ENCODE measurements at regions not wholly inside any gene's neighbourhood (a gene's known extent, or its start where the extent isn't known, plus 50 kb on each side); places are given as distances from the start of the nearest gene placed in this dataset.

- Histone ChIP-seq H3K36me3 (ENCODE audit: insufficient read depth, low read length, poor library complexity, severe bottlenecking) (no peaks in the 10 kb centered on the region), H3K4me1 (ENCODE audit: insufficient read depth, low read length, poor library complexity, severe bottlenecking) (peaks cover 6% of the 10 kb centered on the region), H3K9me3 (ENCODE audit: low read depth, low read length, poor library complexity, severe bottlenecking) (peaks cover 6% of the 10 kb centered on the region), H3K27me3 (replicated peaks; ENCODE audit: insufficient read depth, low read depth, low read length, poor library complexity) (no peaks in the 10 kb centered on the region), H3K27ac (ENCODE audit: low read depth, low read length, poor library complexity, severe bottlenecking) (no peak overlapping the region), H3K4me3 (ENCODE audit: low read depth, low read length, poor library complexity, severe bottlenecking) (no peak overlapping the region)
- TF ChIP-seq EZH2 (IDR thresholded peaks at IDR 0.05; ENCODE audit: borderline replicate concordance, low read depth, low read length, poor library complexity, severe bottlenecking) = no peak
- TF ChIP-seq, protein P1, sequence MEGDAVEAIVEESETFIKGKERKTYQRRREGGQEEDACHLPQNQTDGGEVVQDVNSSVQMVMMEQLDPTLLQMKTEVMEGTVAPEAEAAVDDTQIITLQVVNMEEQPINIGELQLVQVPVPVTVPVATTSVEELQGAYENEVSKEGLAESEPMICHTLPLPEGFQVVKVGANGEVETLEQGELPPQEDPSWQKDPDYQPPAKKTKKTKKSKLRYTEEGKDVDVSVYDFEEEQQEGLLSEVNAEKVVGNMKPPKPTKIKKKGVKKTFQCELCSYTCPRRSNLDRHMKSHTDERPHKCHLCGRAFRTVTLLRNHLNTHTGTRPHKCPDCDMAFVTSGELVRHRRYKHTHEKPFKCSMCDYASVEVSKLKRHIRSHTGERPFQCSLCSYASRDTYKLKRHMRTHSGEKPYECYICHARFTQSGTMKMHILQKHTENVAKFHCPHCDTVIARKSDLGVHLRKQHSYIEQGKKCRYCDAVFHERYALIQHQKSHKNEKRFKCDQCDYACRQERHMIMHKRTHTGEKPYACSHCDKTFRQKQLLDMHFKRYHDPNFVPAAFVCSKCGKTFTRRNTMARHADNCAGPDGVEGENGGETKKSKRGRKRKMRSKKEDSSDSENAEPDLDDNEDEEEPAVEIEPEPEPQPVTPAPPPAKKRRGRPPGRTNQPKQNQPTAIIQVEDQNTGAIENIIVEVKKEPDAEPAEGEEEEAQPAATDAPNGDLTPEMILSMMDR (conservative IDR thresholded peaks at IDR 0.05; ENCODE audit: low read depth, low read length) = no peak
- POLR2A ChIA-PET (ENCODE audit: low non-redundant PET) = no interaction called here
- intact Hi-C loops (cut with micrococcal nuclease; ENCODE audit: unreplicated experiment) = no loop called here
- no TSS peak for BruUV-seq (replicated peaks)
- CTCF ChIA-PET = no interaction called here
- no peak for DNase-seq (ENCODE audit: low spot score)
Observed at GRCh38 chr2:160752475-160753330, 259.1 kb upstream of the RBMS1 start.

GRCh38 chr2:160753331-160753654, 259.7 kb upstream of the RBMS1 start:
- POLR2A ChIA-PET (ENCODE audit: low non-redundant PET) = no interaction called here
- no peak for TF ChIP-seq EZH2 (IDR thresholded peaks at IDR 0.05; ENCODE audit: borderline replicate concordance, low read depth, low read length, poor library complexity, severe bottlenecking)
- TF ChIP-seq, protein P1 (conservative IDR thresholded peaks at IDR 0.05; ENCODE audit: low read depth, low read length) = no peak
- no TSS peak for BruUV-seq (replicated peaks)
- no peak for DNase-seq (ENCODE audit: low spot score)
- Histone ChIP-seq H3K36me3 (ENCODE audit: insufficient read depth, low read length, poor library complexity, severe bottlenecking) (no peaks in the 10 kb centered on the region), H3K4me1 (ENCODE audit: insufficient read depth, low read length, poor library complexity, severe bottlenecking) (peaks cover under 1% of the 10 kb centered on the region), H3K4me3 (ENCODE audit: low read depth, low read length, poor library complexity, severe bottlenecking) (no peak overlapping the region), H3K9me3 (ENCODE audit: low read depth, low read length, poor library complexity, severe bottlenecking) (peaks cover 6% of the 10 kb centered on the region), H3K27ac (ENCODE audit: low read depth, low read length, poor library complexity, severe bottlenecking) (no peak overlapping the region), H3K27me3 (replicated peaks; ENCODE audit: insufficient read depth, low read depth, low read length, poor library complexity) (no peaks in the 10 kb centered on the region)
- CTCF ChIA-PET = no interaction called here
- intact Hi-C loops (cut with micrococcal nuclease; ENCODE audit: unreplicated experiment) = no loop called here

DNA sequence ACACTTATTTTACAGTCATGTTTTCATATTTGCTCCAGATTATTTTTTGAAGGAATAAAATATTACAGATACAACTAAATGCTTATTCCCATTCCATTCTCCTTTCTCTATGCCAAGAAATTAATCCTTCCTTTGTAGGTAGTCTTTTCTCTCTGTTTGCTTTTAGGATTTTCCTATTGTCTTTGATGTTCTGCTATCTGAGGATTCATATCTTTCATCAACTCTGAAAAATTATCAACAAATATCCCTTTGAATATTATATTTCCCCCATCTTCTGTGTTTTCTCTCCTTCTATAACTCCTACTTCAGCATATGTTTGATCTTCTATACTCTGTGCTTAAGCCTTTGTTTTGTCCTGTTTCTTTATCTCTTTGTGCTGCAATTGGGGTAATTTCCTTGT, 260.4 kb upstream of the RBMS1 start:
- DNase-seq (ENCODE audit: low spot score) = no peak
- CTCF ChIA-PET = no interaction called here
- intact Hi-C loops (cut with micrococcal nuclease; ENCODE audit: unreplicated experiment) = no loop called here
- POLR2A ChIA-PET (ENCODE audit: low non-redundant PET) = interaction anchor here (0.6 kb wide), 1 partner anchor 44 kb away, joined by 7 read pairs; no protein-coding TSS in a partner anchor
- Histone ChIP-seq H3K4me3 (ENCODE audit: low read depth, low read length, poor library complexity, severe bottlenecking) (no peak overlapping the region), H3K27ac (ENCODE audit: low read depth, low read length, poor library complexity, severe bottlenecking) (no peak overlapping the region), H3K4me1 (ENCODE audit: insufficient read depth, low read length, poor library complexity, severe bottlenecking) (no peaks in the 10 kb centered on the region), H3K9me3 (ENCODE audit: low read depth, low read length, poor library complexity, severe bottlenecking) (peaks cover 6% of the 10 kb centered on the region), H3K36me3 (ENCODE audit: insufficient read depth, low read length, poor library complexity, severe bottlenecking) (no peaks in the 10 kb centered on the region), H3K27me3 (replicated peaks; ENCODE audit: insufficient read depth, low read depth, low read length, poor library complexity) (no peaks in the 10 kb centered on the region)
- TF ChIP-seq, protein P1 (conservative IDR thresholded peaks at IDR 0.05; ENCODE audit: low read depth, low read length) = no peak
- TF ChIP-seq EZH2 (IDR thresholded peaks at IDR 0.05; ENCODE audit: borderline replicate concordance, low read depth, low read length, poor library complexity, severe bottlenecking) = no peak
- BruUV-seq (replicated peaks) = no TSS peak
